ENCODE measurements at regions not wholly inside any gene's neighbourhood (a gene's known extent, or its start where the extent isn't known, plus 50 kb on each side); places are given as distances from the start of the nearest gene placed in this dataset.

GRCh38 chr4:160795216-160795615 lies 1368.6 kb downstream of the FSTL5 start:
- TF ChIP-seq CTCF (IDR thresholded peaks at IDR 0.05) (no peak), POLR2AphosphoS5 (IDR thresholded peaks at IDR 0.05) (no peak), POLR2A (IDR thresholded peaks at IDR 0.05) (no peak), EP300 (IDR thresholded peaks at IDR 0.05) (no peak)

Measured in sigmoid colon (tissue), 4 donors.